Gastrocnemius medialis (tissue), 4 donors: ENCODE measurements at regions not wholly inside any gene's neighbourhood (a gene's known extent, or its start where the extent isn't known, plus 50 kb on each side); places are given as distances from the start of the nearest gene placed in this dataset.

ENCODE experiments used
- ATAC-seq, 2 donors: fragments of 150-250 bp; one replicate each; pipeline ENCODE4 v1.9.1; 2016
- DNase-seq, 2 donors: peaks; one replicate each; pipeline ENCODE4 v3.0.0-alpha.2; 2019
- H3K27ac ChIP-seq, 4 donors: fragments of 200-600 bp; sonication (generic); 1 replicate in 1 of 4; 2 replicates in 3 of 4; pipeline ENCODE4 v1.5.1; 2016 to 2018; ENCODE audit warnings: mild to moderate bottlenecking in 2 of 4, moderate library complexity in 1 of 4
- H3K27me3 ChIP-seq, 3 donors: fragments of 200-600 bp; sonication (generic) in 2 of 3; 1 replicate in 1 of 3; 2 replicates in 2 of 3; pipeline versions ENCODE4 v1.5.1 to v1.6.0; 2016 to 2019; ENCODE audit warnings: mild to moderate bottlenecking in 1 of 3, moderate library complexity in 1 of 3
- H3K36me3 ChIP-seq, 2 donors: fragments of 200-600 bp; sonication (generic) in 1 of 2; one replicate each; pipeline ENCODE4 v1.5.1; 2017 to 2018
- H3K4me1 ChIP-seq, 2 donors: fragments of 200-600 bp; sonication (generic) in 1 of 2; one replicate each; pipeline ENCODE4 v1.5.1; 2016 to 2017; ENCODE audit warnings: mild to moderate bottlenecking in 2 of 2
- H3K4me3 ChIP-seq, 4 donors: fragments of 200-600 bp; sonication (generic) in 3 of 4; 1 replicate in 1 of 4; 2 replicates in 3 of 4; pipeline ENCODE4 v1.5.1; 2016 to 2019; ENCODE audit warnings: mild to moderate bottlenecking in 2 of 4
- H3K9me3 ChIP-seq, 3 donors: fragments of 200-600 bp; sonication (generic) in 2 of 3; 1 replicate in 1 of 3; 2 replicates in 2 of 3; pipeline ENCODE4 v1.5.1; 2016 to 2019
- CTCF ChIP-seq, 5 experiments: fragments of 450-650 bp in 3 of 5; fragments of 200-600 bp in 2 of 5; sonication (generic) in 2 of 5; IDR thresholded peaks in 4 of 5; conservative IDR thresholded peaks in 1 of 5; 1 replicate in 4 of 5; 2 replicates in 1 of 5; pipeline ENCODE4 v1.5.1; 2016 to 2019; ENCODE audit warnings: antibody characterized with exemption in 5 of 5, mild to moderate bottlenecking in 3 of 5, moderate library complexity in 3 of 5
- POLR2A ChIP-seq, 2 donors: fragments of 450-650 bp; IDR thresholded peaks; one replicate each; pipeline ENCODE4 v1.6.1; 2017; ENCODE audit warnings: antibody characterized with exemption in 2 of 2, mild to moderate bottlenecking in 2 of 2, moderate library complexity in 2 of 2
- in situ Hi-C, 4 donors: fragments of 200-750 bp; cut with MboI; loops; one replicate each; pipeline versions ENCODE4 v1.15.0 to v1.8.0; 2017; ENCODE audit warnings: low sequenced_read_pairs in 4 of 4
- intact Hi-C: fragments of 100-400 bp; cut with DNase I; formaldehyde crosslinking; loops from one replicate; pipeline ENCODE4 v1.15.1; 2023; ENCODE audit warnings: low total_unique reads

GRCh38 chr13:105063676-105064075 lies 1471.8 kb downstream of the EFNB2 start:
- no peak overlapping the region for H3K4me3 ChIP-seq
- in situ Hi-C loops (no loop called here), intact Hi-C loops (no loop called here)
- no peaks in the 10 kb centered on the region for H3K4me1 ChIP-seq
- ATAC-seq (no peak), DNase-seq (no peak)
- no peaks in the 10 kb centered on the region for H3K36me3 ChIP-seq
- no peaks in the 10 kb centered on the region for H3K9me3 ChIP-seq
- H3K27ac ChIP-seq, result no peak overlapping the region
- H3K27me3 ChIP-seq, result no peaks in the 10 kb centered on the region
- TF ChIP-seq CTCF (IDR thresholded peaks at IDR 0.05 in 4 of 5, conservative IDR thresholded peaks at IDR 0.05 in 1 of 5), result no peak
- no peak for TF ChIP-seq POLR2A (IDR thresholded peaks at IDR 0.05)

GRCh38 chr13:105059786-105060185 lies 1475.7 kb downstream of the EFNB2 start:
- Histone ChIP-seq H3K27me3 (no peaks in the 10 kb centered on the region), H3K36me3 (no peaks in the 10 kb centered on the region), H3K4me3 (no peak overlapping the region), H3K9me3 (no peaks in the 10 kb centered on the region), H3K27ac (no peak overlapping the region), H3K4me1 (no peaks in the 10 kb centered on the region)
- ATAC-seq, result no peak
- in situ Hi-C loops, result no loop called here
- intact Hi-C loops, result no loop called here
- TF ChIP-seq CTCF (IDR thresholded peaks at IDR 0.05 in 4 of 5, conservative IDR thresholded peaks at IDR 0.05 in 1 of 5), result no peak
- TF ChIP-seq POLR2A (IDR thresholded peaks at IDR 0.05), result no peak
- DNase-seq, result no peak

GRCh38 chr13:105058517-105058916 lies 1476.9 kb downstream of the EFNB2 start:
- Histone ChIP-seq H3K4me1 (no peaks in the 10 kb centered on the region), H3K27me3 (no peaks in the 10 kb centered on the region), H3K27ac (no peak overlapping the region), H3K9me3 (no peaks in the 10 kb centered on the region), H3K36me3 (no peaks in the 10 kb centered on the region), H3K4me3 (no peak overlapping the region)
- DNase-seq, result no peak
- in situ Hi-C loops (no loop called here), intact Hi-C loops (no loop called here)
- TF ChIP-seq POLR2A (IDR thresholded peaks at IDR 0.05) (no peak), CTCF (IDR thresholded peaks at IDR 0.05 in 4 of 5, conservative IDR thresholded peaks at IDR 0.05 in 1 of 5) (no peak)
- ATAC-seq, result no peak

- no peaks in the 10 kb centered on the region for H3K27me3 ChIP-seq
- no peaks in the 10 kb centered on the region for H3K4me1 ChIP-seq
- in situ Hi-C loops, result no loop called here
- no peak overlapping the region for H3K27ac ChIP-seq
- no peaks in the 10 kb centered on the region for H3K36me3 ChIP-seq
- no peak for TF ChIP-seq POLR2A (IDR thresholded peaks at IDR 0.05)
- no peak for TF ChIP-seq CTCF (IDR thresholded peaks at IDR 0.05 in 4 of 5, conservative IDR thresholded peaks at IDR 0.05 in 1 of 5)
- H3K9me3 ChIP-seq, result no peaks in the 10 kb centered on the region
- no peak for DNase-seq
- intact Hi-C loops, result no loop called here
- no peak for ATAC-seq
- H3K4me3 ChIP-seq, result no peak overlapping the region
Observed at GRCh38 chr13:105052711-105053110, 1482.8 kb downstream of the EFNB2 start.

GRCh38 chr13:105050686-105051085 lies 1484.8 kb downstream of the EFNB2 start:
- ATAC-seq (no peak), DNase-seq (no peak)
- no peaks in the 10 kb centered on the region for H3K36me3 ChIP-seq
- in situ Hi-C loops, result no loop called here
- intact Hi-C loops, result no loop called here
- TF ChIP-seq POLR2A (IDR thresholded peaks at IDR 0.05) (no peak), CTCF (IDR thresholded peaks at IDR 0.05 in 4 of 5, conservative IDR thresholded peaks at IDR 0.05 in 1 of 5) (no peak)
- no peak overlapping the region for H3K4me3 ChIP-seq
- no peaks in the 10 kb centered on the region for H3K27me3 ChIP-seq
- no peaks in the 10 kb centered on the region for H3K9me3 ChIP-seq
- H3K27ac ChIP-seq, result no peak overlapping the region
- H3K4me1 ChIP-seq, result no peaks in the 10 kb centered on the region
